Gastroesophageal sphincter (tissue), 4 donors: ENCODE measurements at regions not wholly inside any gene's neighbourhood (a gene's known extent, or its start where the extent isn't known, plus 50 kb on each side); places are given as distances from the start of the nearest gene placed in this dataset.
"Not testable (repeated sequence)": the region's sequence is repeated elsewhere in the genome, so short reads cannot be mapped to it uniquely, and the experiment has no call there.

Source experiments
- ATAC-seq: fragments of 150-250 bp; one replicate; pipeline ENCODE4 v1.9.1; 2016; ENCODE audit warnings: mild to moderate bottlenecking, moderate library complexity
- H3K27ac ChIP-seq, 4 donors: fragments of 200-600 bp; sonication (generic) in 3 of 4; 1 replicate in 3 of 4; 2 replicates in 1 of 4; pipeline ENCODE4 v1.5.1; 2016 to 2019
- H3K27me3 ChIP-seq: fragments of 200-600 bp; sonication (generic); one replicate; pipeline ENCODE4 v1.5.1; 2019
- H3K36me3 ChIP-seq, 2 donors: fragments of 200-600 bp; sonication (generic); one replicate each; pipeline ENCODE4 v1.5.1; 2019; ENCODE audit warnings: control low read depth in 1 of 2
- H3K4me1 ChIP-seq, 3 donors: fragments of 200-600 bp; sonication (generic); 1 replicate in 2 of 3; 2 replicates in 1 of 3; pipeline ENCODE4 v1.5.1; 2016 to 2019; ENCODE audit warnings: control low read depth in 2 of 3
- H3K4me3 ChIP-seq, 2 donors: fragments of 200-600 bp; sonication (generic); one replicate each; pipeline ENCODE4 v1.5.1; 2019; ENCODE audit warnings: mild to moderate bottlenecking in 1 of 2, moderate library complexity in 1 of 2
- H3K9me3 ChIP-seq, 3 donors: fragments of 200-600 bp; sonication (generic); one replicate each; pipeline ENCODE4 v1.5.1; 2017 to 2019; ENCODE audit warnings: control low read depth in 2 of 3
- EP300 ChIP-seq: sonication (generic); formaldehyde crosslinking; IDR thresholded peaks from one replicate; pipeline ENCODE4 v1.6.1; 2017; ENCODE audit warnings: antibody characterized with exemption, mild to moderate bottlenecking
- POLR2A ChIP-seq, 2 donors: fragments of 450-650 bp; IDR thresholded peaks; one replicate each; pipeline ENCODE4 v1.6.1; 2017; ENCODE audit warnings: antibody characterized with exemption in 2 of 2, mild to moderate bottlenecking in 2 of 2, moderate library complexity in 1 of 2
- POLR2AphosphoS5 ChIP-seq: sonication (generic); formaldehyde crosslinking; IDR thresholded peaks from one replicate; pipeline ENCODE4 v1.6.1; 2017; ENCODE audit warnings: antibody characterized with exemption
- WGBS, 2 donors: methylation state at CpG; one replicate each; pipeline ENCODE4 v1.1.5; 2018; ENCODE audit warnings: low coverage in 1 of 2; 5-methylcytosine and 5-hydroxymethylcytosine counted together
- TF ChIP-seq, protein P1 (sequence below), 4 experiments: fragments of 200-600 bp in 2 of 4; fragments of 450-650 bp in 2 of 4; sonication (generic) in 1 of 4; IDR thresholded peaks; one replicate each; pipeline ENCODE4 v1.5.1; 2017 to 2019; ENCODE audit warnings: antibody characterized with exemption in 4 of 4, mild to moderate bottlenecking in 2 of 4, moderate library complexity in 2 of 4

DNA sequence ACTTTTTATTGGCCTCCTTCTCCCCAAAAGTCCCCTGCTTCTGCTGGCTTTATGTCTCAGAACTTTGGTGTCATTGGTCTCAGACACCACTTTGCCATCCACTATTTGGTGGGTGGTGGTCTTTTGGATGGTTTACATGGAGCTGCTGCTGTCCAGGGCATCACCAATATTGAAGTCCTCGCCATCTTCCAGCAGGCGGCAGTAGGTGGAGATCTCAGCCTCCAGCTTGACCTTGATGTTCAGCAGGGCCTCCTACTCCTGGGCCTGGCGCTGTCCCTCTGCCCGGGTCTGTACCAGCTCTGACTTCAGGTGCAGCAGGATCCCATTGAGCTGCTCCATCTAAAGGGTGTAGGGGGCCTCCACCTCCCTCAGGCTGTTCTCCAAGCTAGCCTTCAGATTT is 148.4 kb upstream of the FOXA2 start:
- Histone ChIP-seq H3K36me3 (no peaks in the 10 kb centered on the region), H3K9me3 (peaks cover 0 to 3% (median 0%) of the 10 kb centered on the region in 3 donors), H3K27ac (no peak overlapping the region), H3K4me1 (no peaks in the 10 kb centered on the region), H3K27me3 (peaks cover 28% of the 10 kb centered on the region), H3K4me3 (no peak overlapping the region)
- no peak for ATAC-seq
- TF ChIP-seq POLR2A (IDR thresholded peaks at IDR 0.05) (no peak), POLR2AphosphoS5 (no peak), EP300 (no peak)
- TF ChIP-seq, protein P1, sequence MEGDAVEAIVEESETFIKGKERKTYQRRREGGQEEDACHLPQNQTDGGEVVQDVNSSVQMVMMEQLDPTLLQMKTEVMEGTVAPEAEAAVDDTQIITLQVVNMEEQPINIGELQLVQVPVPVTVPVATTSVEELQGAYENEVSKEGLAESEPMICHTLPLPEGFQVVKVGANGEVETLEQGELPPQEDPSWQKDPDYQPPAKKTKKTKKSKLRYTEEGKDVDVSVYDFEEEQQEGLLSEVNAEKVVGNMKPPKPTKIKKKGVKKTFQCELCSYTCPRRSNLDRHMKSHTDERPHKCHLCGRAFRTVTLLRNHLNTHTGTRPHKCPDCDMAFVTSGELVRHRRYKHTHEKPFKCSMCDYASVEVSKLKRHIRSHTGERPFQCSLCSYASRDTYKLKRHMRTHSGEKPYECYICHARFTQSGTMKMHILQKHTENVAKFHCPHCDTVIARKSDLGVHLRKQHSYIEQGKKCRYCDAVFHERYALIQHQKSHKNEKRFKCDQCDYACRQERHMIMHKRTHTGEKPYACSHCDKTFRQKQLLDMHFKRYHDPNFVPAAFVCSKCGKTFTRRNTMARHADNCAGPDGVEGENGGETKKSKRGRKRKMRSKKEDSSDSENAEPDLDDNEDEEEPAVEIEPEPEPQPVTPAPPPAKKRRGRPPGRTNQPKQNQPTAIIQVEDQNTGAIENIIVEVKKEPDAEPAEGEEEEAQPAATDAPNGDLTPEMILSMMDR (IDR thresholded peaks at IDR 0.05) = no peak
- whole genome bisulfite sequencing, 2 donors = 100% methylated on average over 1 of the region's 4 CpGs; no CpG with 5 or more reads in 1 of the 2 donors

DNA sequence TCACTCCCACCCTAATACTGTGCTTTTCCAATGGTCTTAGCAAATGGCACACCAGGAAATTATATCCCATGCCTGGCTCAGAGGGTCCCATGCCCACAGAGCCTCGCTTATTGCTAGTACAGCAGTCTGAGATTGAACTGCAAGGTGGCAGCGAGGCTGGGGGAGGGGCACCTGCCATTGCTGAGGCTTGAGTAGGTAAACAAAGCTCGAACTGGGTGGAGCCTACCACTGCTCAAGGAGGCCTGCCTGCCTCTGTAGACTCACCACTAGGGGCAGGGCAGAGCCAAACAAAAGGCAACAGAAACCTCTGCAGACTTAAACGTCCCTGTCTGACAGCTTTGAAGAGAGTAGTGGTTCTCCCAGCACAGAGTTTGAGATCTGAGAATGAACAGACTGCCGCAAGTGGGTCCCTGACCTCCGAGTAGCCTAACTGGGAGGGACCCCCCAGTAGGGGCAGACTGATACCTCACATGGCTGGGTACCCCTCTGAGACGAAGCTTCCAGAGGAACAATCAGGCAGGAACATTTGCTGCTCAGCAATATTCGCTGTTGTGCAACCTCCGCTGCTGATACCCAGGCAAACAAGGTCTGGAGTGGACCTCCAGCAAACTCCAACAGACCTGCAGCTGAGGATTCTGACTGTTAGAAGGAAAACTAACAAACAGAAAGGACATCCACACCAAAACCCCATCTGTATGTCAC is 150.7 kb upstream of the FOXA2 start:
- not testable (repeated sequence) for H3K9me3 ChIP-seq, H3K27me3 ChIP-seq, H3K36me3 ChIP-seq, ATAC-seq, H3K27ac ChIP-seq, H3K4me1 ChIP-seq, H3K4me3 ChIP-seq
- 59% methylated on average over 4 of the region's 9 CpGs; no CpG with 5 or more reads in 1 of the 2 donors for WGBS, 2 donors
- TF ChIP-seq, protein P1 (IDR thresholded peaks at IDR 0.05) = peak in 1 of 4 experiments; percentile 14

DNA sequence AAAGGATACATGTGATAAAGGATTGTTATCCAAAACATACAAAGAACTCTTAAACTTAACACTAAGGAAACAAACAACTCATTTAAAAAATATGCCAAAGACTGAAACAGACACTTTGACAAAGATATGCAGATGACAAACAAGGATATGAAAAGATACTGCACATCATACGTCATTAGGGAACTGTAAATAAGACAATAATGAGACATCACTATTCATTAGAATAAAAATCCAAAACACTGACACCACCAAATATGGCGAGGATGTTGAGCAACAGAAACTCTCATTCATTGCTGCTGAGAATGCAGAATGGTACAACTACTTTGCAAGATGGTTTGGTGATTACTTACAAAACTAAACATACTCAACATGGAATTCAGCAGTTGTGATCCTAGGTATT is 156.5 kb upstream of the FOXA2 start:
- Histone ChIP-seq H3K4me1 (peaks cover 0 to 7% (median 0%) of the 10 kb centered on the region in 3 donors), H3K36me3 (no peaks in the 10 kb centered on the region), H3K27me3 (no peaks in the 10 kb centered on the region), H3K4me3 (no peak overlapping the region), H3K27ac (no peak overlapping the region), H3K9me3 (no peaks in the 10 kb centered on the region)
- WGBS, 2 donors = 77 to 92% methylated on average over 2 of the region's 2 CpGs
- TF ChIP-seq, protein P1 (IDR thresholded peaks at IDR 0.05) = no peak
- TF ChIP-seq POLR2A (IDR thresholded peaks at IDR 0.05) (no peak), EP300 (no peak), POLR2AphosphoS5 (no peak)
- ATAC-seq = no peak

DNA sequence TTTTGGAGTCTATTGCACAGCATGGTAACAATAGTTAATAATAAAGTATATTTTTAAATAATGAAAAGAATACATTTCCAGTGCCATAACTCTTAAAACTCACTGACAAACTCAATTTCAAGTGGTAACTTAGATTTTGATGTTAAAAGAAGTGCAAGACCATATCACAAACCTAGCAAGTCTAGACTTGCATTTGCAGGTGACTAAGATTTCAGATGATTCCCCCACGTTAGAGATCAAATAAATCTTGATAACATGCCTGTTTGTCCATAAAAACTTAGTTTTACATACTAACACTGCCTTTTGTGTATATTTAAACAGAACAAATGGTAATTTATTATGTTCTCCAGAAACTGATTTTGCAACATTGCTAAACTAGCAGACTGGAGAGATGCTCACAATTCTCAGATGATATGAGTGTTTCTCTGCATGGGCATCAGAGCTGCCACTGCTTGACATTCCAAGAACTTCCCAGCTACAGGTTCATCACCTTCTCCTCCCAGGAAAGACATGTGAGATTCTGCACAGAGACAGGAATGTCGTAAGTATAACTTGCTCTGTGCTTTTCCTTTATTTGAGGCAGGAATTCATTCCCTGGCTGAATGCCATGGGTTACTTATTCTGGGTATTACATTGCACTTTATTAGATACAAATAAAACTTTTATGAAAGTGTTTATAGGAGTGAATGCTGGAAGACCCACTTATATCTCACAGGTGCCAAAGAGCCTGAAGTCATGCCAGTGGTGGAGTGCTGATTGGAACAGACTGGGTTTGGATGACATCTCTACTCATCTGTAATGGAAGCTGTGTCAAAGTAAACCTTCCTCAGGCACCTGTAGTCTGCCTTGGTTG is 160.2 kb upstream of the FOXA2 start:
- no peak for ATAC-seq

DNA sequence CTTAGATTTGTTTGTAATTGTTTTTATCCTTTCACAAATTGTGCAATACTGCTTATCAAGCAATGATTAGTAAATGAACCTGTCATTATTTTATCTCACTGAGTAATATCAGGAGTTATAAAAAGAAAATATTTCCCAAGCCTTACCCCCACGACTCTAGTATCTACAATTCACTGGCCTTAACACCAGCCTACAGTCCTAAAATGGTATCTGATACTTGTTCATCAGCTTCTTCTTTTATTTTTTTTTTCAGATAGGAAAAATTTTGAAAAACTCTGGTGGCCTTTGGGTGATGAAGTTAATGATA is 160.8 kb upstream of the FOXA2 start:
- Histone ChIP-seq H3K4me1 (peaks cover 0 to 7% (median 0%) of the 10 kb centered on the region in 3 donors), H3K9me3 (peaks cover 0 to 7% (median 0%) of the 10 kb centered on the region in 3 donors), H3K27ac (no peak overlapping the region), H3K27me3 (no peaks in the 10 kb centered on the region), H3K36me3 (no peaks in the 10 kb centered on the region), H3K4me3 (no peak overlapping the region)
- TF ChIP-seq, protein P1 (IDR thresholded peaks at IDR 0.05) = no peak
- TF ChIP-seq POLR2AphosphoS5 (no peak), EP300 (no peak), POLR2A (IDR thresholded peaks at IDR 0.05) (no peak)
- no peak for ATAC-seq
- WGBS, 2 donors = 27 to 80% methylated on average over 1 of the region's 1 CpG

More for the DNA sequence above, 160.2 kb upstream of the FOXA2 start:
- H3K27me3 ChIP-seq = no peaks in the 10 kb centered on the region
- no peaks in the 10 kb centered on the region for H3K36me3 ChIP-seq
- 3 to 5% methylated on average over 2 of the region's 2 CpGs for WGBS, 2 donors
- TF ChIP-seq POLR2A (IDR thresholded peaks at IDR 0.05) = no peak
- no peak overlapping the region for H3K4me3 ChIP-seq
- H3K4me1 ChIP-seq = peaks cover 0 to 7% (median 0%) of the 10 kb centered on the region in 3 donors
- H3K27ac ChIP-seq = no peak overlapping the region
- H3K9me3 ChIP-seq = peaks cover 0 to 7% (median 0%) of the 10 kb centered on the region in 3 donors
